K562 (cell line): ENCODE measurements at regions not wholly inside any gene's neighbourhood (a gene's known extent, or its start where the extent isn't known, plus 50 kb on each side); places are given as distances from the start of the nearest gene placed in this dataset.

Experiments used
- ATAC-seq: fragments of 200-7000 bp; cut with Tn5 transposase; 3 replicates; pipeline ENCODE4 v1.9.1; 2020; ENCODE audit warnings: moderate library complexity
- BruUV-seq: library from RNA; stranded (reverse); fragments of 400-500 nt; replicated peaks from 2 replicates; lab custom pipeline; 2021; lab: Mats Ljungman, UMichigan
- CTCF ChIA-PET: fragments of 300-600 bp; formaldehyde crosslinking; extraction: SDS; loops from one replicate; lab custom pipeline; 2021; ENCODE audit warnings: low intra/inter-chr PET ratio; lab: Yijun Ruan, JAX
- POLR2A ChIA-PET: fragments of 300-600, 350-650 bp; sonication (Branson Sonifier 250); formaldehyde crosslinking; extraction: SDS; loops from one replicate; lab custom pipeline; 2021; ENCODE audit warnings: antibody characterized with exemption, inconsistent platforms; lab: Yijun Ruan, JAX
- DNase-seq, 4 experiments: peaks; one replicate each; pipeline versions ENCODE4 v3.0.0 to v3.0.0-alpha.2; 2011 to 2018; ENCODE audit warnings: low spot score in 3 of 4, mixed read lengths in 3 of 4; ENCODE audit errors: extremely low read depth in 1 of 4
- FAIRE-seq: peaks from 2 replicates; lab custom pipeline; 2011; peaks lifted over from hg19 to GRCh38; lab: Jason Lieb, UNC
- H2AFZ ChIP-seq: 2 replicates; pipeline ENCODE4 v1.6.0; 2011; ENCODE audit warnings: low read depth, low read length, control low read depth, inconsistent platforms
- H3K27ac ChIP-seq: fragments of 200-600 bp; 3 replicates; pipeline ENCODE4 v1.8.0; 2011; ENCODE audit warnings: low read depth, mild to moderate bottlenecking, control low read depth, inconsistent platforms, low read length, moderate library complexity, mixed read lengths; ENCODE audit errors: extremely low read depth
- H3K27me3 ChIP-seq, 2 experiments: fragments of 300-600 bp in 1 of 2; 2 replicates in 1 of 2; 3 replicates in 1 of 2; pipeline versions ENCODE4 v1.6.0 to v1.8.0; 2011; ENCODE audit warnings: inconsistent platforms in 2 of 2, low read length in 2 of 2, mild to moderate bottlenecking in 1 of 2, mixed read lengths in 1 of 2, moderate library complexity in 1 of 2; ENCODE audit not compliant: control insufficient read depth in 2 of 2, insufficient read depth in 2 of 2
- H3K36me3 ChIP-seq: fragments of 300-600 bp; 3 replicates; pipeline ENCODE4 v1.8.0; 2011; ENCODE audit warnings: mild to moderate bottlenecking, low read length, inconsistent platforms; ENCODE audit not compliant: control insufficient read depth, insufficient read depth
- H3K4me1 ChIP-seq, 2 experiments: fragments of 200-600 bp in 1 of 2; replicated peaks in 1 of 2; 2 replicates in 1 of 2; 3 replicates in 1 of 2; pipeline versions ENCODE4 v1.5.1 to v1.8.0; 2011; ENCODE audit warnings: inconsistent platforms in 2 of 2, low read length in 2 of 2, mild to moderate bottlenecking in 1 of 2, mixed read lengths in 1 of 2, moderate library complexity in 1 of 2; ENCODE audit not compliant: control insufficient read depth in 2 of 2, insufficient read depth in 2 of 2
- H3K4me2 ChIP-seq: 2 replicates; pipeline ENCODE4 v1.6.1; 2011; ENCODE audit warnings: low read length, control low read depth, inconsistent platforms, mixed read lengths; ENCODE audit not compliant: insufficient read depth
- H3K4me3 ChIP-seq: fragments of 200-600 bp; sonication (generic), shearing (Covaris generic); 2 replicates; pipeline ENCODE4 v1.5.1; 2016; ENCODE audit warnings: control low read depth, inconsistent platforms
- H3K79me2 ChIP-seq: fragments of 200-600 bp; 3 replicates; pipeline ENCODE4 v1.8.0; 2011; ENCODE audit warnings: low read length, inconsistent platforms; ENCODE audit not compliant: control insufficient read depth, insufficient read depth
- H3K9ac ChIP-seq, 2 experiments: 2 replicates each; pipeline versions ENCODE4 v1.6.0 to v1.6.1; 2011; ENCODE audit warnings: low read depth in 2 of 2, low read length in 2 of 2, control low read depth in 1 of 2, inconsistent platforms in 1 of 2, mild to moderate bottlenecking in 1 of 2, mixed read lengths in 1 of 2; ENCODE audit not compliant: insufficient read depth in 1 of 2
- H3K9me1 ChIP-seq: one replicate; pipeline ENCODE4 v1.6.0; 2011; ENCODE audit warnings: inconsistent platforms, mild to moderate bottlenecking, low read length, moderate library complexity; ENCODE audit not compliant: control insufficient read depth, insufficient read depth
- H3K9me3 ChIP-seq: replicated peaks from 2 replicates; pipeline ENCODE4 v1.5.1; 2011; ENCODE audit warnings: low read depth, low read length, inconsistent platforms; ENCODE audit not compliant: control insufficient read depth, insufficient read depth
- H4K20me1 ChIP-seq: replicated peaks from 2 replicates; pipeline ENCODE4 v1.6.1; 2011; ENCODE audit warnings: low read length, inconsistent platforms, mixed read lengths; ENCODE audit not compliant: control insufficient read depth, insufficient read depth
- BCL6 ChIP-seq: fragments of 250-450 bp; sonication (Bioruptor Pico); IDR thresholded peaks from 2 replicates; pipeline ENCODE4 v1.4.0; 2020
- BRD9 ChIP-seq: fragments of 450-650 bp; IDR thresholded peaks from 2 replicates; pipeline ENCODE4 v1.6.1; 2018; ENCODE audit warnings: low read depth; ENCODE audit not compliant: partially characterized antibody
- BRF1 ChIP-seq: IDR thresholded peaks from 3 replicates; pipeline ENCODE4 v1.6.1; 2011; ENCODE audit warnings: borderline replicate concordance, mild to moderate bottlenecking; ENCODE audit not compliant: insufficient read length; ENCODE audit errors: extremely low read depth
- CXXC5 ChIP-seq: fragments of 250-450 bp; sonication (Bioruptor Pico); IDR thresholded peaks from 2 replicates; pipeline ENCODE4 v1.8.0; 2022; ENCODE audit warnings: inconsistent platforms, mild to moderate bottlenecking, moderate library complexity
- ETV5 ChIP-seq: sonication (generic); formaldehyde crosslinking; IDR thresholded peaks from 2 replicates; pipeline ENCODE4 v1.4.0; 2020; ENCODE audit warnings: low read depth, mild to moderate bottlenecking, missing genetic modification reagents
- GABPB1 ChIP-seq: sonication (generic); formaldehyde crosslinking; IDR thresholded peaks from 2 replicates; pipeline ENCODE4 v1.8.0; 2022; ENCODE audit warnings: mild to moderate bottlenecking, missing genetic modification reagents
- IFI16 ChIP-seq: fragments of 250-450 bp; sonication (Bioruptor Pico); IDR thresholded peaks from 2 replicates; pipeline ENCODE4 v2.1.2; 2022; ENCODE audit warnings: mild to moderate bottlenecking, inconsistent platforms
- MCM3 ChIP-seq: fragments of 450-650 bp; IDR thresholded peaks from 2 replicates; pipeline ENCODE4 v1.6.1; 2016
- MYBL2 ChIP-seq, 2 experiments: fragments of 450-650 bp in 1 of 2; sonication (generic) in 1 of 2; formaldehyde crosslinking in 1 of 2; IDR thresholded peaks; 2 replicates each; pipeline versions ENCODE4 v1.6.1 to v1.8.1; 2017 to 2022; ENCODE audit warnings: borderline replicate concordance in 1 of 2, inconsistent platforms in 1 of 2, low read depth in 1 of 2, mild to moderate bottlenecking in 1 of 2, missing genetic modification reagents in 1 of 2, moderate library complexity in 1 of 2
- MYNN ChIP-seq, 2 experiments: sonication (generic); formaldehyde crosslinking in 1 of 2; IDR thresholded peaks; 2 replicates each; pipeline versions ENCODE4 v1.5.0 to v1.6.1; 2016 to 2020; ENCODE audit warnings: antibody characterized with exemption in 1 of 2, missing genetic modification reagents in 1 of 2
- NFYB ChIP-seq: IDR thresholded peaks from 2 replicates; pipeline ENCODE4 v1.6.1; 2011; ENCODE audit warnings: mild to moderate bottlenecking, moderate library complexity; ENCODE audit not compliant: insufficient read length; ENCODE audit errors: extremely low read depth
- ZC3H11A ChIP-seq: IDR thresholded peaks from 2 replicates; pipeline ENCODE4 v1.6.1; 2012; ENCODE audit warnings: low read depth, low read length, improper control_type of control experiment
- ZFPM2 ChIP-seq: fragments of 250-450 bp; sonication (Bioruptor Pico); IDR thresholded peaks from 2 replicates; pipeline ENCODE4 v1.5.1; 2022; ENCODE audit warnings: mild to moderate bottlenecking
- ZNF408 ChIP-seq: fragments of 250-450 bp; sonication (Bioruptor Pico); IDR thresholded peaks from 2 replicates; pipeline ENCODE4 v1.4.0; 2020; ENCODE audit warnings: low read depth, mild to moderate bottlenecking, moderate library complexity
- ZNF79 ChIP-seq: fragments of 250-450 bp; sonication (Bioruptor Pico); IDR thresholded peaks from 2 replicates; pipeline ENCODE4 v1.4.0; 2020; ENCODE audit warnings: low read depth, mild to moderate bottlenecking, moderate library complexity
- WGBS: fragments of 100-300 bp; shearing (Covaris generic); methylation state at CpG from one replicate; pipeline ENCODE4 v1.1.6; 2016; ENCODE audit warnings: low coverage, mixed read lengths; ENCODE audit not compliant: insufficient coverage; ENCODE audit errors: missing lambda C conversion rate; 5-methylcytosine and 5-hydroxymethylcytosine counted together
- in situ Hi-C: fragments of 300-500 bp; cut with MboI; formaldehyde crosslinking; loops from 4 replicates; pipeline ENCODE4 v1.15.0; 2018; ENCODE audit warnings: inconsistent platforms, mixed read lengths
- intact Hi-C: fragments of 100-400 bp; cut with micrococcal nuclease; formaldehyde crosslinking; loops from 2 replicates; pipeline ENCODE4 v1.14.2; 2022
- TF ChIP-seq, protein P1 (sequence below): fragments of 450-650 bp; formaldehyde crosslinking; IDR thresholded peaks from 2 replicates; pipeline ENCODE4 v1.4.0; 2022; ENCODE audit warnings: missing genetic modification characterization

DNA sequence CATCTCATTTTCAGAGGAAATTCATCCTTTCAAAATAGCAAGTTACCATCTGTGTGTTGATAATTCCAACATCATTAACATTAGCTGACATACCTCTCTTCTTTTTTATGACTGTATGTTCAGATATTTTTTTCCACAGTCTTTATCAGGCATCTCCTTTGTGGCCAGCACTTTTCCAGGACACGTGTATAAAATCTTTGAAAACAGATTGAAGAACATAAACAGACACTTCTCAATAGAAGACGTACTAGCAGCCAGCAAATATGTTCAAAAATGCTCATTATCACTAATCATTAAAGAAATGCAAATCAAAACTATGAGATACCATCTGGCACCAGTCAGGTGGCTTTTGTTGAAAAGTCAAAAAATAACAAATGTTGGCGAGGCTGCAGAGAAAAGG is 734.3 kb downstream of the SEMA5A start:
- ATAC-seq (no peak), FAIRE-seq (no peak), DNase-seq (no peak)
- no peaks in the 10 kb centered on the region for H3K79me2 ChIP-seq
- H3K9me1 ChIP-seq, result no peaks in the 10 kb centered on the region
- in situ Hi-C loops (no loop called here), intact Hi-C loops (no loop called here)
- H3K9ac ChIP-seq, result no peak overlapping the region
- POLR2A ChIA-PET, result no interaction called here
- H3K4me2 ChIP-seq, result no peak overlapping the region
- no peaks in the 10 kb centered on the region for H3K27me3 ChIP-seq
- no TSS peak for BruUV-seq
- WGBS, result 0% methylated on average over 3 of the region's 3 CpGs
- no peaks in the 10 kb centered on the region for H3K4me1 ChIP-seq
- no peaks in the 10 kb centered on the region for H4K20me1 ChIP-seq
- H3K4me3 ChIP-seq, result no peak overlapping the region
- H2AFZ ChIP-seq, result no peak overlapping the region
- CTCF ChIA-PET, result no interaction called here
- H3K36me3 ChIP-seq, result no peaks in the 10 kb centered on the region
- H3K9me3 ChIP-seq, result 0 out of 2 replicates have a peak, but pooled peaks cover 1% of the 10 kb centered on the region
- H3K27ac ChIP-seq, result no peak overlapping the region
- TF ChIP-seq ZFPM2 (CRISPR knock-in tag), result no peak
- no peak for TF ChIP-seq MYBL2 (IDR thresholded peaks at IDR 0.05; ENCODE audit: low read depth)
- TF ChIP-seq MYBL2 (CRISPR knock-in tag; IDR thresholded peaks at IDR 0.05; ENCODE audit: borderline replicate concordance), result no peak
- TF ChIP-seq ZNF79, result no peak
- TF ChIP-seq ETV5 (CRISPR knock-in tag), result no peak
- no peak for TF ChIP-seq NFYB
- TF ChIP-seq GABPB1 (CRISPR knock-in tag), result no peak
- no peak for TF ChIP-seq ZNF408 (CRISPR knock-in tag)
- TF ChIP-seq MYNN (IDR thresholded peaks at IDR 0.05), result no peak
- TF ChIP-seq MYNN (CRISPR knock-in tag; IDR thresholded peaks at IDR 0.05), result no peak
- no peak for TF ChIP-seq MCM3
- no peak for TF ChIP-seq BRD9
- no peak for TF ChIP-seq BRF1
- TF ChIP-seq CXXC5 (CRISPR knock-in tag), result no peak
- no peak for TF ChIP-seq BCL6 (CRISPR knock-in tag)
- TF ChIP-seq, protein P1, sequence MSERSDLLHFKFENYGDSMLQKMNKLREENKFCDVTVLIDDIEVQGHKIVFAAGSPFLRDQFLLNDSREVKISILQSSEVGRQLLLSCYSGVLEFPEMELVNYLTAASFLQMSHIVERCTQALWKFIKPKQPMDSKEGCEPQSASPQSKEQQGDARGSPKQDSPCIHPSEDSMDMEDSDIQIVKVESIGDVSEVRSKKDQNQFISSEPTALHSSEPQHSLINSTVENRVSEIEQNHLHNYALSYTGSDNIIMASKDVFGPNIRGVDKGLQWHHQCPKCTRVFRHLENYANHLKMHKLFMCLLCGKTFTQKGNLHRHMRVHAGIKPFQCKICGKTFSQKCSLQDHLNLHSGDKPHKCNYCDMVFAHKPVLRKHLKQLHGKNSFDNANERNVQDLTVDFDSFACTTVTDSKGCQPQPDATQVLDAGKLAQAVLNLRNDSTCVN (CRISPR knock-in tag), result no peak
- no peak for TF ChIP-seq IFI16 (CRISPR knock-in tag)
- TF ChIP-seq ZC3H11A, result no peak
